Natural killer cell (primary cell): ENCODE measurements at regions not wholly inside any gene's neighbourhood (a gene's known extent, or its start where the extent isn't known, plus 50 kb on each side); places are given as distances from the start of the nearest gene placed in this dataset.
"Not testable (repeated sequence)": the region's sequence is repeated elsewhere in the genome, so short reads cannot be mapped to it uniquely, and the experiment has no call there.

Experiments
- ATAC-seq, 3 donors: fragments of 150-1000 bp in 2 of 3; fragments of 200-7000 bp in 1 of 3; cut with Tn5 transposase; 1 replicate in 1 of 3; 2 replicates in 2 of 3; pipeline ENCODE4 v1.10.0; 2021; ENCODE audit warnings: mild to moderate bottlenecking in 2 of 3, moderate library complexity in 2 of 3
- DNase-seq, 2 donors: peaks; one replicate each; pipeline versions ENCODE4 v3.0.0 to v3.0.0-alpha.2; 2013 to 2021; ENCODE audit warnings: mixed read lengths in 1 of 2
- H3K27ac ChIP-seq: one replicate; pipeline ENCODE4 v1.5.1; 2013; ENCODE audit warnings: mild to moderate bottlenecking, low read length
- H3K27me3 ChIP-seq: one replicate; pipeline ENCODE4 v1.6.1; 2013; ENCODE audit warnings: low read length; ENCODE audit not compliant: control insufficient read depth, insufficient read depth
- H3K36me3 ChIP-seq: one replicate; pipeline ENCODE4 v1.6.1; 2013; ENCODE audit warnings: low read length; ENCODE audit not compliant: control insufficient read depth, insufficient read depth
- H3K4me1 ChIP-seq: one replicate; pipeline ENCODE4 v1.6.1; 2013; ENCODE audit warnings: low read length; ENCODE audit not compliant: control insufficient read depth, insufficient read depth
- H3K4me3 ChIP-seq: one replicate; pipeline ENCODE4 v1.5.1; 2013; ENCODE audit warnings: low read length
- H3K9me3 ChIP-seq: one replicate; pipeline ENCODE4 v1.6.1; 2013; ENCODE audit warnings: low read length; ENCODE audit not compliant: control insufficient read depth, insufficient read depth
- H3K27ac Mint-ChIP-seq, 2 donors: one replicate each; pipeline ENCODE4 v1.8.0; 2022; ENCODE audit warnings: mild to moderate bottlenecking in 2 of 2, mixed read lengths in 2 of 2, moderate library complexity in 1 of 2
- H3K27me3 Mint-ChIP-seq, 2 donors: one replicate each; pipeline ENCODE4 v1.8.0; 2022; ENCODE audit warnings: low read depth in 2 of 2, mixed read lengths in 2 of 2
- H3K36me3 Mint-ChIP-seq: one replicate; pipeline ENCODE4 v1.8.0; 2022; ENCODE audit warnings: mixed read lengths
- H3K4me1 Mint-ChIP-seq, 2 donors: one replicate each; pipeline ENCODE4 v1.8.0; 2022; ENCODE audit warnings: mixed read lengths in 2 of 2
- H3K4me3 Mint-ChIP-seq: one replicate; pipeline ENCODE4 v1.8.0; 2022; ENCODE audit warnings: mild to moderate bottlenecking, moderate library complexity, mixed read lengths
- H3K9me3 Mint-ChIP-seq, 2 donors: one replicate each; pipeline ENCODE4 v1.8.0; 2022; ENCODE audit warnings: mixed read lengths in 2 of 2
- WGBS: methylation state at CpG from one replicate; pipeline ENCODE4 v1.1.7; 2013; ENCODE audit warnings: missing lambda C conversion rate; ENCODE audit not compliant: insufficient coverage; 5-methylcytosine and 5-hydroxymethylcytosine counted together
- intact Hi-C: fragments of 100-400 bp; cut with micrococcal nuclease; formaldehyde crosslinking; loops from one replicate; pipeline ENCODE4 v1.14.2; 2022

GRCh38 chr4:3589946-3590924 lies 58.0 kb upstream of the LRPAP1 start:
- H3K36me3 Mint-ChIP-seq, H3K4me1 Mint-ChIP-seq, H3K27ac Mint-ChIP-seq, H3K4me1 ChIP-seq, H3K27me3 ChIP-seq, H3K4me3 ChIP-seq, H3K4me3 Mint-ChIP-seq, DNase-seq, H3K27ac ChIP-seq, intact Hi-C loops, ATAC-seq, H3K9me3 ChIP-seq, H3K36me3 ChIP-seq, H3K9me3 Mint-ChIP-seq: not testable (repeated sequence)
- H3K27me3 Mint-ChIP-seq, result peaks cover 5 to 17% of the 10 kb centered on the region in 2 donors
- 76% methylated on average over 14 of the region's 21 CpGs for WGBS

GRCh38 chr4:3589379-3589778 lies 57.2 kb upstream of the LRPAP1 start:
- H3K27me3 Mint-ChIP-seq, result peaks cover under 1 to 13% of the 10 kb centered on the region in 2 donors
- peak in 1 of 3 donors; percentile 18 for ATAC-seq
- DNase-seq, intact Hi-C loops, H3K4me3 Mint-ChIP-seq, H3K27ac Mint-ChIP-seq, H3K9me3 ChIP-seq, H3K4me1 ChIP-seq, H3K27me3 ChIP-seq, H3K4me1 Mint-ChIP-seq, H3K36me3 Mint-ChIP-seq, H3K36me3 ChIP-seq, H3K4me3 ChIP-seq, H3K9me3 Mint-ChIP-seq, H3K27ac ChIP-seq: not testable (repeated sequence)
- WGBS, result 95% methylated on average over 10 of the region's 11 CpGs

- H3K36me3 Mint-ChIP-seq, H3K27me3 Mint-ChIP-seq, H3K4me3 Mint-ChIP-seq, H3K4me1 ChIP-seq, intact Hi-C loops, H3K9me3 ChIP-seq, H3K27me3 ChIP-seq, ATAC-seq, H3K9me3 Mint-ChIP-seq, H3K36me3 ChIP-seq, H3K4me3 ChIP-seq, H3K4me1 Mint-ChIP-seq, H3K27ac ChIP-seq, DNase-seq, H3K27ac Mint-ChIP-seq: not testable (repeated sequence)
- WGBS, result 74% methylated on average over 9 of the region's 10 CpGs
Observed at GRCh38 chr4:3588517-3589194, 56.4 kb upstream of the LRPAP1 start.

GRCh38 chr4:3586596-3586995 lies 54.4 kb upstream of the LRPAP1 start:
- H3K9me3 ChIP-seq, H3K27me3 Mint-ChIP-seq, H3K36me3 Mint-ChIP-seq, H3K4me1 ChIP-seq, H3K9me3 Mint-ChIP-seq, DNase-seq, ATAC-seq, H3K4me1 Mint-ChIP-seq, H3K4me3 Mint-ChIP-seq, H3K4me3 ChIP-seq, intact Hi-C loops, H3K27me3 ChIP-seq, H3K36me3 ChIP-seq, H3K27ac ChIP-seq, H3K27ac Mint-ChIP-seq: not testable (repeated sequence)
- WGBS, result 91% methylated on average over 10 of the region's 10 CpGs

- not testable (repeated sequence) for H3K36me3 Mint-ChIP-seq
Observed at GRCh38 chr4:3585567-3585966, 53.3 kb upstream of the LRPAP1 start.

More at GRCh38 chr4:3585567-3585966, 53.3 kb upstream of the LRPAP1 start:
- H3K9me3 Mint-ChIP-seq, DNase-seq, H3K9me3 ChIP-seq, H3K27ac Mint-ChIP-seq, H3K27me3 Mint-ChIP-seq, ATAC-seq, intact Hi-C loops, H3K36me3 ChIP-seq, H3K27ac ChIP-seq, H3K4me3 Mint-ChIP-seq, H3K4me1 Mint-ChIP-seq, H3K4me1 ChIP-seq, H3K4me3 ChIP-seq, H3K27me3 ChIP-seq: not testable (repeated sequence)
- 27% methylated on average over 4 of the region's 7 CpGs for WGBS
